ENCODE measurements at regions not wholly inside any gene's neighbourhood (a gene's known extent, or its start where the extent isn't known, plus 50 kb on each side); places are given as distances from the start of the nearest gene placed in this dataset.

GRCh38 chr3:70849911-70850699 lies 537.7 kb upstream of the MDFIC2 start:
- DNase-seq (ENCODE audit: low read depth in 2 of 3, low spot score in 2 of 3), result no peak

GRCh38 chr3:70840106-70840870 lies 527.9 kb upstream of the MDFIC2 start:
- DNase-seq (ENCODE audit: low read depth in 2 of 3, low spot score in 2 of 3), result no peak

GRCh38 chr3:70833239-70833960 lies 521.0 kb upstream of the MDFIC2 start:
- peak in 1 of 3 donors; percentile 7 for DNase-seq (ENCODE audit: low read depth in 2 of 3, low spot score in 2 of 3)

- DNase-seq (ENCODE audit: low read depth in 2 of 3, low spot score in 2 of 3), result no peak
Measured at GRCh38 chr3:70832834-70833205, 520.4 kb upstream of the MDFIC2 start.

- DNase-seq (ENCODE audit: low read depth in 2 of 3, low spot score in 2 of 3), result no peak
Measured at GRCh38 chr3:70832089-70832833, 519.8 kb upstream of the MDFIC2 start.

GRCh38 chr3:70829092-70829491 lies 516.7 kb upstream of the MDFIC2 start:
- no peak for DNase-seq (ENCODE audit: low read depth in 2 of 3, low spot score in 2 of 3)

- no peak for DNase-seq (ENCODE audit: low read depth in 2 of 3, low spot score in 2 of 3)
Measured at GRCh38 chr3:70824773-70825172, 512.3 kb upstream of the MDFIC2 start.

- DNase-seq (ENCODE audit: low read depth in 2 of 3, low spot score in 2 of 3), result no peak
Measured at GRCh38 chr3:70824078-70824477, 511.6 kb upstream of the MDFIC2 start.

- DNase-seq (ENCODE audit: low read depth in 2 of 3, low spot score in 2 of 3), result no peak
Measured at GRCh38 chr3:70823622-70824021, 511.2 kb upstream of the MDFIC2 start.

GRCh38 chr3:70822669-70823068 lies 510.2 kb upstream of the MDFIC2 start:
- no peak for DNase-seq (ENCODE audit: low read depth in 2 of 3, low spot score in 2 of 3)

- DNase-seq (ENCODE audit: low read depth in 2 of 3, low spot score in 2 of 3), result no peak
Measured at GRCh38 chr3:70821602-70822001, 509.2 kb upstream of the MDFIC2 start.

GRCh38 chr3:70820397-70820796 lies 508.0 kb upstream of the MDFIC2 start:
- no peak for DNase-seq (ENCODE audit: low read depth in 2 of 3, low spot score in 2 of 3)

- no peak for DNase-seq (ENCODE audit: low read depth in 2 of 3, low spot score in 2 of 3)
Measured at GRCh38 chr3:70818145-70818544, 505.7 kb upstream of the MDFIC2 start.

- DNase-seq (ENCODE audit: low read depth in 2 of 3, low spot score in 2 of 3), result no peak
Measured at GRCh38 chr3:70816346-70816745, 503.9 kb upstream of the MDFIC2 start.

GRCh38 chr3:70815817-70816216 lies 503.4 kb upstream of the MDFIC2 start:
- no peak for DNase-seq (ENCODE audit: low read depth in 2 of 3, low spot score in 2 of 3)

- no peak for DNase-seq (ENCODE audit: low read depth in 2 of 3, low spot score in 2 of 3)
Measured at GRCh38 chr3:70813311-70813710, 500.9 kb upstream of the MDFIC2 start.

GRCh38 chr3:70811880-70812279 lies 499.4 kb upstream of the MDFIC2 start:
- peak in 2 of 3 donors; percentile 50 to 78 for DNase-seq (ENCODE audit: low read depth in 2 of 3, low spot score in 2 of 3)

- no peak for DNase-seq (ENCODE audit: low read depth in 2 of 3, low spot score in 2 of 3)
Measured at GRCh38 chr3:70808881-70809280, 496.4 kb upstream of the MDFIC2 start.

- DNase-seq (ENCODE audit: low read depth in 2 of 3, low spot score in 2 of 3), result no peak
Measured at GRCh38 chr3:70806556-70806955, 494.1 kb upstream of the MDFIC2 start.

GRCh38 chr3:70806021-70806420 lies 493.6 kb upstream of the MDFIC2 start:
- DNase-seq (ENCODE audit: low read depth in 2 of 3, low spot score in 2 of 3), result no peak

Measured in hematopoietic multipotent progenitor cell (in vitro differentiated cells).